ENCODE measurements at regions not wholly inside any gene's neighbourhood (a gene's known extent, or its start where the extent isn't known, plus 50 kb on each side); places are given as distances from the start of the nearest gene placed in this dataset.

- H2AFZ ChIP-seq (ENCODE audit: low read length), result peak overlapping the region; percentile 53
- H3K79me2 ChIP-seq (ENCODE audit: insufficient read depth, low read length), result no peaks in the 10 kb centered on the region
- H4K20me1 ChIP-seq (ENCODE audit: insufficient read depth, low read length), result no peaks in the 10 kb centered on the region
- peak; percentile 81 for TF ChIP-seq CTCF (IDR thresholded peaks at IDR 0.05; ENCODE audit: extremely low read depth, low read depth, low read length)
- H3K36me3 ChIP-seq (ENCODE audit: insufficient read depth, low read length), result no peaks in the 10 kb centered on the region
- H3K9me3 ChIP-seq (ENCODE audit: low read depth, low read length), result no peaks in the 10 kb centered on the region
- H3K4me1 ChIP-seq (ENCODE audit: insufficient read depth, low read length), result peaks cover 29% of the 10 kb centered on the region
- H3K4me3 ChIP-seq (ENCODE audit: insufficient read depth, low read length), result peak overlapping the region; percentile 49
- DNase-seq (ENCODE audit: insufficient read length, low spot score, missing footprints), result peak; percentile 22
- H3K4me2 ChIP-seq (ENCODE audit: insufficient read depth, low read length), result peak overlapping the region; percentile 77
- peak overlapping the region; percentile 52 for H3K27ac ChIP-seq (ENCODE audit: low read depth, low read length)
- H3K27me3 ChIP-seq (ENCODE audit: insufficient read depth, low read length), result no peaks in the 10 kb centered on the region
Observed at GRCh38 chr2:13006829-13007717, 290.3 kb downstream of the TRIB2 start.

- Histone ChIP-seq H3K27me3 (ENCODE audit: insufficient read depth, low read length) (peaks cover 8% of the 10 kb centered on the region), H3K36me3 (ENCODE audit: insufficient read depth, low read length) (no peaks in the 10 kb centered on the region), H3K4me2 (ENCODE audit: insufficient read depth, low read length) (no peak overlapping the region), H3K4me3 (ENCODE audit: insufficient read depth, low read length) (no peak overlapping the region), H2AFZ (ENCODE audit: low read length) (peak overlapping the region; percentile 28), H3K9me3 (ENCODE audit: low read depth, low read length) (no peaks in the 10 kb centered on the region), H3K4me1 (ENCODE audit: insufficient read depth, low read length) (peaks cover 19% of the 10 kb centered on the region), H3K79me2 (ENCODE audit: insufficient read depth, low read length) (no peaks in the 10 kb centered on the region), H4K20me1 (ENCODE audit: insufficient read depth, low read length) (no peaks in the 10 kb centered on the region), H3K27ac (ENCODE audit: low read depth, low read length) (no peak overlapping the region)
- no peak for TF ChIP-seq CTCF (IDR thresholded peaks at IDR 0.05; ENCODE audit: extremely low read depth, low read depth, low read length)
- DNase-seq (ENCODE audit: insufficient read length, low spot score, missing footprints), result peak; percentile 69
Observed at GRCh38 chr2:13009027-13009642, 292.4 kb downstream of the TRIB2 start.

- Histone ChIP-seq H3K4me1 (ENCODE audit: insufficient read depth, low read length) (peaks cover 19% of the 10 kb centered on the region), H3K27me3 (ENCODE audit: insufficient read depth, low read length) (peaks cover 12% of the 10 kb centered on the region), H4K20me1 (ENCODE audit: insufficient read depth, low read length) (no peaks in the 10 kb centered on the region), H2AFZ (ENCODE audit: low read length) (no peak overlapping the region), H3K4me2 (ENCODE audit: insufficient read depth, low read length) (no peak overlapping the region), H3K9me3 (ENCODE audit: low read depth, low read length) (no peaks in the 10 kb centered on the region), H3K79me2 (ENCODE audit: insufficient read depth, low read length) (no peaks in the 10 kb centered on the region), H3K27ac (ENCODE audit: low read depth, low read length) (no peak overlapping the region), H3K36me3 (ENCODE audit: insufficient read depth, low read length) (no peaks in the 10 kb centered on the region), H3K4me3 (ENCODE audit: insufficient read depth, low read length) (no peak overlapping the region)
- no peak for DNase-seq (ENCODE audit: insufficient read length, low spot score, missing footprints)
- no peak for TF ChIP-seq CTCF (IDR thresholded peaks at IDR 0.05; ENCODE audit: extremely low read depth, low read depth, low read length)
Observed at GRCh38 chr2:13010283-13010682, 293.5 kb downstream of the TRIB2 start.

GRCh38 chr2:13014783-13015182, 298.0 kb downstream of the TRIB2 start:
- Histone ChIP-seq H3K27ac (ENCODE audit: low read depth, low read length) (no peak overlapping the region), H3K27me3 (ENCODE audit: insufficient read depth, low read length) (peaks cover 34% of the 10 kb centered on the region), H3K79me2 (ENCODE audit: insufficient read depth, low read length) (no peaks in the 10 kb centered on the region), H3K36me3 (ENCODE audit: insufficient read depth, low read length) (no peaks in the 10 kb centered on the region), H3K4me2 (ENCODE audit: insufficient read depth, low read length) (no peak overlapping the region), H3K9me3 (ENCODE audit: low read depth, low read length) (no peaks in the 10 kb centered on the region), H3K4me3 (ENCODE audit: insufficient read depth, low read length) (no peak overlapping the region), H4K20me1 (ENCODE audit: insufficient read depth, low read length) (no peaks in the 10 kb centered on the region), H2AFZ (ENCODE audit: low read length) (no peak overlapping the region), H3K4me1 (ENCODE audit: insufficient read depth, low read length) (no peaks in the 10 kb centered on the region)
- no peak for TF ChIP-seq CTCF (IDR thresholded peaks at IDR 0.05; ENCODE audit: extremely low read depth, low read depth, low read length)
- DNase-seq (ENCODE audit: insufficient read length, low spot score, missing footprints), result no peak
